PC-3 (cell line): ENCODE measurements at regions not wholly inside any gene's neighbourhood (a gene's known extent, or its start where the extent isn't known, plus 50 kb on each side); places are given as distances from the start of the nearest gene placed in this dataset.

Experiments used
- ATAC-seq: fragments of 200-7000 bp; cut with Tn5 transposase; 2 replicates; pipeline ENCODE4 v1.9.1; 2020; ENCODE audit warnings: mild to moderate bottlenecking, moderate library complexity
- BruUV-seq: library from RNA; stranded (reverse); fragments of 400-500 nt; replicated peaks from 2 replicates; lab custom pipeline; 2021; lab: Mats Ljungman, UMichigan
- CTCF ChIA-PET: fragments of 300-600 bp; sonication (Branson Sonifier 250); formaldehyde crosslinking; loops from one replicate; lab custom pipeline; 2022; ENCODE audit warnings: antibody characterized with exemption; lab: Charles Lee
- POLR2A ChIA-PET: fragments of 300-600 bp; sonication (Branson Sonifier 250); formaldehyde crosslinking; loops from one replicate; lab custom pipeline; 2022; ENCODE audit warnings: antibody characterized with exemption; ENCODE audit not compliant: unreplicated experiment; lab: Charles Lee
- DNase-seq: peaks from one replicate; pipeline ENCODE4 v3.0.0-alpha.2; 2015
- H2AFZ ChIP-seq: fragments of 300-600 bp; sonication (generic); 2 replicates; pipeline ENCODE4 v1.6.0; 2016; ENCODE audit warnings: antibody characterized with exemption, low read length
- H3F3A ChIP-seq: fragments of 300-600 bp; sonication (generic); one replicate; pipeline ENCODE4 v1.6.0; 2017; ENCODE audit warnings: antibody characterized with exemption, low read length, control low read depth, mild to moderate bottlenecking; ENCODE audit not compliant: unreplicated experiment
- H3K27ac ChIP-seq: fragments of 300-600 bp; sonication (generic); 2 replicates; pipeline ENCODE4 v1.5.1; 2016; ENCODE audit warnings: mild to moderate bottlenecking, low read length
- H3K27me3 ChIP-seq: fragments of 300-600 bp; sonication (generic); 2 replicates; pipeline ENCODE4 v1.6.1; 2016; ENCODE audit warnings: low read length, mixed read lengths
- H3K36me3 ChIP-seq: fragments of 300-600 bp; sonication (generic); 2 replicates; pipeline ENCODE4 v1.6.1; 2016; ENCODE audit warnings: low read depth, mixed run types, low read length, mixed read lengths
- H3K4me1 ChIP-seq: fragments of 300-600 bp; sonication (generic); 2 replicates; pipeline ENCODE4 v1.5.1; 2016; ENCODE audit warnings: low read length; ENCODE audit not compliant: insufficient read depth
- H3K4me2 ChIP-seq: fragments of 300-600 bp; sonication (generic); 2 replicates; pipeline ENCODE4 v1.6.0; 2016; ENCODE audit warnings: low read length
- H3K4me3 ChIP-seq: fragments of 300-600 bp; sonication (generic); 2 replicates; pipeline ENCODE4 v1.5.1; 2016; ENCODE audit warnings: mild to moderate bottlenecking, low read length, mixed read lengths
- H3K79me2 ChIP-seq: fragments of 300-600 bp; sonication (generic); 2 replicates; pipeline ENCODE4 v1.6.1; 2017; ENCODE audit warnings: low read length, mixed read lengths
- H3K9ac ChIP-seq: fragments of 300-600 bp; sonication (generic); 2 replicates; pipeline ENCODE4 v1.6.0; 2016; ENCODE audit warnings: mild to moderate bottlenecking, low read length
- H3K9me2 ChIP-seq: fragments of 300-600 bp; sonication (generic); replicated peaks from 2 replicates; pipeline ENCODE4 v1.6.1; 2016; ENCODE audit warnings: mixed run types, low read length, mixed read lengths
- H3K9me3 ChIP-seq: fragments of 300-600 bp; sonication (generic); 2 replicates; pipeline ENCODE4 v1.6.1; 2016; ENCODE audit warnings: low read length, mixed read lengths
- H4K20me1 ChIP-seq: fragments of 300-600 bp; sonication (generic); 2 replicates; pipeline ENCODE4 v1.6.1; 2016; ENCODE audit warnings: low read length, mixed read lengths
- CTCF ChIP-seq: fragments of 300-600 bp; sonication (generic); conservative IDR thresholded peaks from 2 replicates; pipeline ENCODE4 v1.5.1; 2017; ENCODE audit warnings: antibody characterized with exemption, low read depth, mild to moderate bottlenecking, low read length
- EZH2 ChIP-seq: fragments of 300-600 bp; sonication (generic); IDR thresholded peaks from one replicate; pipeline ENCODE4 v1.6.1; 2017; ENCODE audit warnings: antibody characterized with exemption, mild to moderate bottlenecking, low read length; ENCODE audit not compliant: unreplicated experiment
- EZH2phosphoT487 ChIP-seq: fragments of 300-600 bp; sonication (generic); IDR thresholded peaks from 2 replicates; pipeline ENCODE4 v1.6.1; 2018; ENCODE audit warnings: mild to moderate bottlenecking, antibody characterized with exemption, low read length, borderline replicate concordance
- intact Hi-C: fragments of 100-400 bp; cut with micrococcal nuclease; formaldehyde crosslinking; loops from 2 replicates; pipeline ENCODE4 v1.9.0; 2023

- H3K36me3 ChIP-seq, result no peaks in the 10 kb centered on the region
- H3K9ac ChIP-seq, result no peak overlapping the region
- no peaks in the 10 kb centered on the region for H3K9me3 ChIP-seq
- no TSS peak for BruUV-seq
- H3K9me2 ChIP-seq, result no peaks in the 10 kb centered on the region
- ChIA-PET CTCF (no interaction called here), POLR2A (no interaction called here)
- H3K27me3 ChIP-seq, result no peaks in the 10 kb centered on the region
- no peak overlapping the region for H2AFZ ChIP-seq
- no peaks in the 10 kb centered on the region for H3K79me2 ChIP-seq
- H4K20me1 ChIP-seq, result no peaks in the 10 kb centered on the region
- H3F3A ChIP-seq, result no peaks in the 10 kb centered on the region
- no peak for ATAC-seq
- TF ChIP-seq EZH2phosphoT487, result no peak
- no peak for TF ChIP-seq EZH2
- TF ChIP-seq CTCF, result no peak
- no peaks in the 10 kb centered on the region for H3K4me1 ChIP-seq
- no peak overlapping the region for H3K4me2 ChIP-seq
- no peak overlapping the region for H3K27ac ChIP-seq
- DNase-seq, result no peak
- H3K4me3 ChIP-seq, result no peak overlapping the region
- intact Hi-C loops, result no loop called here
Observed at GRCh38 chr10:28971255-28971654, 293.9 kb downstream of the BAMBI start.

GRCh38 chr10:28971764-28972163 lies 294.4 kb downstream of the BAMBI start:
- Histone ChIP-seq H3K4me2 (no peak overlapping the region), H3K36me3 (no peaks in the 10 kb centered on the region), H3K4me1 (no peaks in the 10 kb centered on the region), H3K4me3 (no peak overlapping the region), H2AFZ (no peak overlapping the region), H3F3A (no peaks in the 10 kb centered on the region), H3K27ac (no peak overlapping the region), H3K9ac (no peak overlapping the region), H4K20me1 (no peaks in the 10 kb centered on the region), H3K9me3 (no peaks in the 10 kb centered on the region), H3K27me3 (no peaks in the 10 kb centered on the region), H3K79me2 (no peaks in the 10 kb centered on the region), H3K9me2 (no peaks in the 10 kb centered on the region)
- POLR2A ChIA-PET, result no interaction called here
- intact Hi-C loops, result no loop called here
- TF ChIP-seq EZH2, result no peak
- no peak for TF ChIP-seq EZH2phosphoT487
- no peak for TF ChIP-seq CTCF
- ATAC-seq (no peak), DNase-seq (no peak)
- no TSS peak for BruUV-seq
- CTCF ChIA-PET, result no interaction called here

GRCh38 chr10:28973309-28973972 lies 296.1 kb downstream of the BAMBI start:
- no peak for TF ChIP-seq CTCF
- TF ChIP-seq EZH2, result no peak
- no peak for TF ChIP-seq EZH2phosphoT487
- BruUV-seq, result no TSS peak
- Histone ChIP-seq H3F3A (no peaks in the 10 kb centered on the region), H3K4me3 (no peak overlapping the region), H3K4me2 (no peak overlapping the region), H3K4me1 (no peaks in the 10 kb centered on the region), H3K9ac (no peak overlapping the region), H3K9me2 (no peaks in the 10 kb centered on the region), H3K27ac (no peak overlapping the region), H3K9me3 (no peaks in the 10 kb centered on the region), H3K79me2 (no peaks in the 10 kb centered on the region), H2AFZ (no peak overlapping the region), H3K36me3 (no peaks in the 10 kb centered on the region), H4K20me1 (no peaks in the 10 kb centered on the region), H3K27me3 (no peaks in the 10 kb centered on the region)
- ATAC-seq (no peak), DNase-seq (no peak)
- ChIA-PET POLR2A (no interaction called here), CTCF (no interaction called here)
- intact Hi-C loops, result no loop called here
